IPS DF 6.9 (cell line): ENCODE measurements at regions not wholly inside any gene's neighbourhood (a gene's known extent, or its start where the extent isn't known, plus 50 kb on each side); places are given as distances from the start of the nearest gene placed in this dataset.
A peak's percentile ranks its signal among the peaks of the same experiment; 100 is the strongest.
"Not testable (repeated sequence)": the region's sequence is repeated elsewhere in the genome, so short reads cannot be mapped to it uniquely, and the experiment has no call there.

ENCODE experiments used
- DNase-seq: peaks from one replicate; pipeline ENCODE4 v3.0.0-alpha.2; 2013; ENCODE audit warnings: low read depth, low spot score
- H3K27ac ChIP-seq: one replicate; pipeline ENCODE4 v1.5.1; 2013; ENCODE audit warnings: low read length, control low read depth
- H3K27me3 ChIP-seq: 2 replicates; pipeline ENCODE4 v1.6.1; 2013; ENCODE audit warnings: mild to moderate bottlenecking, low read length; ENCODE audit not compliant: control insufficient read depth, insufficient read depth
- H3K36me3 ChIP-seq: 2 replicates; pipeline ENCODE4 v1.6.1; 2013; ENCODE audit warnings: low read length; ENCODE audit not compliant: control insufficient read depth, insufficient read depth
- H3K4me1 ChIP-seq: 2 replicates; pipeline ENCODE4 v1.6.1; 2013; ENCODE audit warnings: low read length; ENCODE audit not compliant: control insufficient read depth, insufficient read depth
- H3K4me3 ChIP-seq: 2 replicates; pipeline ENCODE4 v1.5.1; 2013; ENCODE audit warnings: mild to moderate bottlenecking, low read length
- H3K9me3 ChIP-seq: 2 replicates; pipeline ENCODE4 v1.6.1; 2013; ENCODE audit warnings: low read length, inconsistent platforms; ENCODE audit not compliant: control insufficient read depth, insufficient read depth
- WGBS: extraction: QIAGEN DNeasy Blood & Tissue Kit; methylation state at CpG from one replicate; pipeline ENCODE4 v1.1.7; 2013; ENCODE audit warnings: mixed read lengths, missing lambda C conversion rate; ENCODE audit not compliant: insufficient read length, insufficient coverage; 5-methylcytosine and 5-hydroxymethylcytosine counted together

- Histone ChIP-seq H3K4me3 (no peak overlapping the region), H3K9me3 (no peaks in the 10 kb centered on the region), H3K27me3 (no peaks in the 10 kb centered on the region), H3K4me1 (no peaks in the 10 kb centered on the region), H3K27ac (no peak overlapping the region), H3K36me3 (no peaks in the 10 kb centered on the region)
- DNase-seq, result no peak
Observed at GRCh38 chr9:26650325-26650724, 242.3 kb downstream of the CAAP1 start.

GRCh38 chr9:26643826-26644225 is 248.8 kb downstream of the CAAP1 start:
- Histone ChIP-seq H3K9me3 (no peaks in the 10 kb centered on the region), H3K36me3 (no peaks in the 10 kb centered on the region), H3K27me3 (no peaks in the 10 kb centered on the region), H3K4me3 (no peak overlapping the region), H3K27ac (no peak overlapping the region), H3K4me1 (no peaks in the 10 kb centered on the region)
- no peak for DNase-seq
- no CpG with 5 or more reads among the region's 4 CpGs for WGBS

- Histone ChIP-seq H3K9me3 (no peaks in the 10 kb centered on the region), H3K36me3 (no peaks in the 10 kb centered on the region), H3K4me1 (no peaks in the 10 kb centered on the region), H3K4me3 (no peak overlapping the region), H3K27ac (no peak overlapping the region), H3K27me3 (no peaks in the 10 kb centered on the region; the same call in 1 of the 2 replicates)
- no CpG with 5 or more reads among the region's 1 CpG for WGBS
- no peak for DNase-seq
Observed at GRCh38 chr9:26639761-26640160, 252.8 kb downstream of the CAAP1 start.

GRCh38 chr9:26637101-26637500 is 255.5 kb downstream of the CAAP1 start:
- H3K4me1 ChIP-seq, result no peaks in the 10 kb centered on the region
- 100% methylated on average over 1 of the region's 4 CpGs for WGBS
- no peaks in the 10 kb centered on the region for H3K9me3 ChIP-seq
- H3K4me3 ChIP-seq, result no peak overlapping the region
- H3K36me3 ChIP-seq, result no peaks in the 10 kb centered on the region
- no peaks in the 10 kb centered on the region; the same call in 1 of the 2 replicates for H3K27me3 ChIP-seq
- DNase-seq, result peak; percentile 75
- no peak overlapping the region for H3K27ac ChIP-seq

GRCh38 chr9:26613851-26614350 is 278.7 kb downstream of the CAAP1 start:
- peak; percentile 22 for DNase-seq
- not testable (repeated sequence) for H3K4me1 ChIP-seq, H3K36me3 ChIP-seq, H3K27me3 ChIP-seq, H3K9me3 ChIP-seq, H3K27ac ChIP-seq, H3K4me3 ChIP-seq
- no CpG with 5 or more reads among the region's 12 CpGs for WGBS

- no CpG with 5 or more reads among the region's 3 CpGs for WGBS
- H3K9me3 ChIP-seq, result no peaks in the 10 kb centered on the region
- H3K36me3 ChIP-seq, result no peaks in the 10 kb centered on the region
- no peak overlapping the region for H3K4me3 ChIP-seq
- H3K27me3 ChIP-seq, result no peaks in the 10 kb centered on the region
- H3K4me1 ChIP-seq, result no peaks in the 10 kb centered on the region
- H3K27ac ChIP-seq, result no peak overlapping the region
- no peak for DNase-seq
Observed at GRCh38 chr9:26612211-26612610, 280.4 kb downstream of the CAAP1 start.

- peaks cover 6% of the 10 kb centered on the region; the same call in 1 of the 2 replicates for H3K4me1 ChIP-seq
- no peak overlapping the region for H3K27ac ChIP-seq
- H3K4me3 ChIP-seq, result no peak overlapping the region
- WGBS, result no CpG with 5 or more reads among the region's 1 CpG
- no peaks in the 10 kb centered on the region for H3K27me3 ChIP-seq
- H3K36me3 ChIP-seq, result no peaks in the 10 kb centered on the region
- DNase-seq, result no peak
- no peaks in the 10 kb centered on the region for H3K9me3 ChIP-seq
Observed at GRCh38 chr9:26606756-26607155, 285.8 kb downstream of the CAAP1 start.

GRCh38 chr9:26605367-26605766 is 287.2 kb downstream of the CAAP1 start:
- Histone ChIP-seq H3K36me3 (no peaks in the 10 kb centered on the region), H3K27ac (no peak overlapping the region), H3K4me3 (no peak overlapping the region), H3K4me1 (peaks cover 6% of the 10 kb centered on the region; the same call in 1 of the 2 replicates), H3K9me3 (no peaks in the 10 kb centered on the region), H3K27me3 (no peaks in the 10 kb centered on the region)
- WGBS, result no CpG with 5 or more reads among the region's 1 CpG
- no peak for DNase-seq

- DNase-seq, result no peak
- WGBS, result no CpG with 5 or more reads among the region's 4 CpGs
- H3K27ac ChIP-seq, result no peak overlapping the region
- H3K9me3 ChIP-seq, result no peaks in the 10 kb centered on the region
- no peaks in the 10 kb centered on the region for H3K27me3 ChIP-seq
- no peak overlapping the region for H3K4me3 ChIP-seq
- peaks cover 6% of the 10 kb centered on the region; the same call in 1 of the 2 replicates for H3K4me1 ChIP-seq
- no peaks in the 10 kb centered on the region for H3K36me3 ChIP-seq
Observed at GRCh38 chr9:26604076-26604662, 288.4 kb downstream of the CAAP1 start.

- Histone ChIP-seq H3K36me3 (no peaks in the 10 kb centered on the region), H3K9me3 (no peaks in the 10 kb centered on the region), H3K27me3 (no peaks in the 10 kb centered on the region), H3K4me1 (peaks cover 6% of the 10 kb centered on the region; the same call in 1 of the 2 replicates), H3K4me3 (no peak overlapping the region), H3K27ac (no peak overlapping the region)
- no peak for DNase-seq
Observed at GRCh38 chr9:26603617-26604016, 289.0 kb downstream of the CAAP1 start.

- H3K36me3 ChIP-seq, result no peaks in the 10 kb centered on the region
- H3K4me3 ChIP-seq, result no peak overlapping the region
- DNase-seq, result no peak
- H3K9me3 ChIP-seq, result no peaks in the 10 kb centered on the region
- no CpG with 5 or more reads among the region's 5 CpGs for WGBS
- H3K4me1 ChIP-seq, result no peaks in the 10 kb centered on the region
- no peak overlapping the region for H3K27ac ChIP-seq
- peaks cover 1% of the 10 kb centered on the region; the same call in 1 of the 2 replicates for H3K27me3 ChIP-seq
Observed at GRCh38 chr9:26597542-26598149, 295.0 kb downstream of the CAAP1 start.
